GM21825 (cell line): ENCODE measurements at regions not wholly inside any gene's neighbourhood (a gene's known extent, or its start where the extent isn't known, plus 50 kb on each side); places are given as distances from the start of the nearest gene placed in this dataset.

Experiments used
- ATAC-seq: cut with Tn5 transposase; IDR thresholded peaks from one replicate; pipeline ENCODE4 v1.9.1; 2021; ENCODE audit warnings: mild to moderate bottlenecking, moderate library complexity; ENCODE audit not compliant: unreplicated experiment

- ATAC-seq, result no peak
Observed at GRCh38 chrX:40197071-40197470, 99.3 kb upstream of the BCOR start.

DNA sequence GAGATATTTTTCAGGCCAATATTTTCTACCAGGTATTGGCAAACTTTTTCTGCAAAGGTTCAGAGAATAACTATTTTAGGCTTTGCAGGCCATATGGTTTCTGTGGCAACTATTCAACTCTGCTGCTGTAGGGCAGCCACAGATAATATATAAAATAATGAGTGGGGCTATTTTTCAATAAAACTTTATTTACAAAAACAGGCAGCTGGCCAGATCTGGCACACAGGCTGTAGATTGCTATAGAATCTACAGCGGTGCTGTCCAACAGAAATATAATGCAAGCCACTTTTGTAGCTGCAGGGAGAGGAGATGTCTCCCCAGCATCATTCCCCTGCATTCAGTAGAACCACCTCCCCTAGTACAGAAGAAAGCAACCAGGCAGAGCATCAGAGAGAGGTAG lies 97.6 kb upstream of the BCOR start:
- no peak for ATAC-seq

DNA sequence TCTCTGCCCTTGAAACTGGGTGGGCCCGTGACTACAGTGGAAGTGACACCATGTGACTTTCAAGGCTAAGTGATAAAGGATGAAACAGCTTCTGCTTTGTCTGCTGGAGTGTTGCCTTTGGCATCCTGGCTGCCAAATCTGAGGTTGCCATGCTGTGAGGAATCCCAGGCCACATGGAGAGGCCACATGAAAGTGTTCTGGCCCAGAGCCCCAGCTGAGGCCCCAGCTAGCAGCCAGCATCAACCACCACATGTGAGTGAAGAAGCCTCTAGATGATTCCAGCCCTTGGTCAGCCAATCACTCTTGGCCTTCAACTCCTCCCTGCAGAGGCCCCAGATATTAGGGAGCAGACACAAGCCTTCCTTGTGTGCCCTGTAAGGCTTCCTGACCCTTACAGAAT lies 94.4 kb upstream of the BCOR start:
- ATAC-seq, result no peak

- ATAC-seq, result no peak
Observed at GRCh38 chrX:40189637-40190036, 91.9 kb upstream of the BCOR start.

GRCh38 chrX:40188573-40189417 lies 91.0 kb upstream of the BCOR start:
- no peak for ATAC-seq

- no peak for ATAC-seq
Observed at GRCh38 chrX:40184968-40185367, 87.2 kb upstream of the BCOR start.

GRCh38 chrX:40182615-40183014 lies 84.9 kb upstream of the BCOR start:
- ATAC-seq, result no peak

DNA sequence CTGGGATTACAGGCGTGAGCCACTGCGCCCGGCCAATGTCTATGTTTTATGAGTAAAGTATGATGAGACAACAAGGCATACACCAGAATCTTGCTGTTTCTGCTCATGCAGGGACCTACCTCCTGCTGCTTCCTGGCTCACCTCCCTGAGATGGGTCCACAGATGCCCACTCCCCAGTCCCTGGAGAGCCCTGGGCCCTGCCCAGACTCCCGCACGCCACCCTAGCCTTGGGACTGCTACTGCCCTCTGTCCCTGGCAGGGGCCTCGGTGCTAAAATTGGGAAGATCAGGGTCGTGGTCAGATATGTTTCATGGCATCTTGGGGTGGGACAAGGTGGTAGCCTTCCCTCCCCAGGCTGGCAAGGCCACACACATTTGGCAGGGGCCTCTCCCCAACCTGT lies 84.3 kb upstream of the BCOR start:
- ATAC-seq, result no peak

DNA sequence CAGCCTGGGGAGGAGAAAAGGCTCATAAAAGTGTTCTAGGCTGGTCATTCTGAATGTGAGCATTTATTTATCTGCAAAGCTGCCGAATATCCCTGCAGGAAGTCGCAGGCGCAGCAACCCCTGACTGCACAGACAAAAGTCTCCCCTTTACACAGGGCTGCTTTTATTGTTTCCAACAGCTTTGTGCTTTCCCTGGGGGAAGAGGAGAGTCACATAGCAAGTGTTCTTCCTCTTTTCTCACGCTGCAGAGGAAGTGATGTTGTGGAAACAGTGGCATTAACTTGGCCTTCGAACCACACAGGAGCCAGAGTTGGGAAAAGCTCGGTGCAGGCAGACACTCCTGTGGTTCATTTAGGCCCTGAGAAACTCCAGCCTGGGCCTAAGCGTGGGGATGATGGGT lies 81.5 kb upstream of the BCOR start:
- ATAC-seq, result no peak

DNA sequence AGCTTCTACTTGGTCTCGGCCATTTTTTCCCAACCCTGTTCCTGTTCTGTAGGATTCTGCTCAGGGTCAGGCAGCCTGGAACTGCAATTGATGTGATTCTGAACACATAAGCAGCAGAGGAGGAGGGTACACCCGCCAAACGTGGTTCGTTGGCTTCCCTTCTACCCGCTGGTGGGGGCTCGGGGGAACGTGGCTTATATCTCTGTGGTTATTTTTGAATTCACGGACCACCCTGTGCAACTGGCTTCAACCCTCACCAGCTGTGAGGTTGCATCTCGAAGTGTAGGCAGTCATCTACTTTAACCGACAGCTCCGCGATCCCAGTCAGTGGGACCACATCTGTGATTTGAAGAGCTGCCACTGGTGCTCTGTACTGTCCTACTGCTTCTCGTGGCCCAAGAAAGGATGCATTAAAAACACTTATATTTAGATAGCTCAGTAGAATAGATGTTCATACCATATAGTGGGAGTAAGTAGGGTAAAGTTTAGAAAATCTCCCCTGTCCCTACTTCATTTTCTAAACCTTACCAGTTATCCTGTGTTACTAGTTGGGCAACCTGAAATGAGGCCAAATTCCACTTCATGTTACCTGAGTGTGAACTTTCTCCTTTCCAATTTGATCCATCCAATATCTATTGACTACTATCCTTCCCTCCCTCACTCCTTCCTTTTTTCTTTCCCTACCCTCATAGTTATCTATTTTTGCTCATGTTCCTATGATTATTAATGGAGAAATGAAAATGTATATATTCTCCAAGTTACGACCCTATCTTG lies 80.4 kb upstream of the BCOR start:
- no peak for ATAC-seq

- no peak for ATAC-seq
Observed at GRCh38 chrX:40177489-40177888, 79.7 kb upstream of the BCOR start.

GRCh38 chrX:40177117-40177430 lies 79.3 kb upstream of the BCOR start:
- ATAC-seq, result no peak

- ATAC-seq, result no peak
Observed at GRCh38 chrX:40176351-40177116, 78.8 kb upstream of the BCOR start.

DNA sequence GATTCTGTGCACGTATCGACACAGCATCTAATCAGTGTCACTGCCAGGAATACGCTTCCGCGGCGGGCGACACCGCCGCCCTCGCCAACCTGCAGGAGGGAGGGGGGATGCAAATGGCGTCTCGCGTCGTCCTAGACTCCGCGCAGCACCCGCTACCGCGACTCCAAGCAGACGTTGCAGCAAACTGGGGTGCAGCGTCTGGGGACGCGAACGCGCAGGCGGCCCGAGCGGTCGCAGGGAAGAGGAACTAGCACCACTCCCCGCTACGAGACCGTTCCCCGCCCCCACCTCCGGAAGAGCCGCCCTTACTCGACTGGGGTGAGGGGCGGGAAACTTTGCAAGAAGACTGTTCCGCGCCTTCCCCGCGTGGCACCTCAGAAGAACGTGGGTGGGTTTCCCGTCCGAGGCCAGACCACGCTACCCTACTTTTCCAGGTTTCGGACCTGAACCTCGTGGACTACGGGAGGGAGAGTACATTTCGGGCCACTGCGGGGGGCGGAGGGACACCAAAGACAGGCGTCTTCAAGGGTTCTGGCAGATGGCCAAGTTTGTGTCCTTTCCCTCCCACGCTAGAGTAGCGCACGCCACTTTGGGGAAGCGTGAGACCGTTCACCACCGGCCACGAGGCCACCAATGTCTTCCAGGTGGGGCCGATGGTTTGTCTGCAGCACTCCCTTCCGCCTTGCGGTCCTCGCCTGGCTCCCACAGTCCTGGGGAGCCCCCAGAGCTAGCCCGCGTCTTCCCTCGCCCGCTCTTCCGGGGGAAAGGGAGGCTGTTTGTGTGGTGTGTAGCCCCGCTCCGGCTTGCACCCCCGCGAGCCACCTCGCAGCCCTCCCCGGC lies 78.0 kb upstream of the BCOR start:
- ATAC-seq, result peak; percentile 25

DNA sequence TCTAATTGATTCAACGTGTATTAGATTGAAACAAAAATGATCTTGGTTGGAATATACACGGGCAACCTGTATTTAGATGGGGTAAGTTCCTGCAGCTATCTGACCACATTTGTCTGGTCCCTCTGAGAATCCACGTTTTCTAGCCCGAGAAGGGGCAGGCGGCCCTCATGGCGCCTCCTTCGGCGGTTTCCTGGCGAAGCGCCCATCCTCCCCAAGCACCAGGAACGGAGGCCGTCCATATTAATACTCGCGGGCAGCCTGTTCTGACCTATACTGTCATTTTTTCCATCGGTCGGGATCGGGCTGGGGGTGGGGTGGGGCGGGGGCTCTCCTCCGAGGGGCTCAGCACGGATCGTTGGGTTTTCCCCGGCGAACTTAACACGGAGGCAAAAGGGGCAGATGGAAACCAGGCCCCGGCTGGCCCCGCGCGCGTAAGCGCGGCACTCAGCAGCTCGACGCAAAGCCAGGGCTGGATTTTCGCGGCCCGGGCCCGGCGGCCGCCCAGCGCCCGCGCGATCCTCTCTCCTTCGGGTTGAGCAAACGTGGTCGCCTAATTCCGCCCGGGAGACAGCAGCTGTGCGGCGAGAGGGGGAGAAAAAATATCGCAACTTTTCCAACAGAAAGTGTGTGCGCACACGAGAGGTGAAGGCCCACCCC lies 77.2 kb upstream of the BCOR start:
- ATAC-seq, result peak; percentile 9

GRCh38 chrX:40174001-40174853 lies 76.5 kb upstream of the BCOR start:
- ATAC-seq, result no peak

DNA sequence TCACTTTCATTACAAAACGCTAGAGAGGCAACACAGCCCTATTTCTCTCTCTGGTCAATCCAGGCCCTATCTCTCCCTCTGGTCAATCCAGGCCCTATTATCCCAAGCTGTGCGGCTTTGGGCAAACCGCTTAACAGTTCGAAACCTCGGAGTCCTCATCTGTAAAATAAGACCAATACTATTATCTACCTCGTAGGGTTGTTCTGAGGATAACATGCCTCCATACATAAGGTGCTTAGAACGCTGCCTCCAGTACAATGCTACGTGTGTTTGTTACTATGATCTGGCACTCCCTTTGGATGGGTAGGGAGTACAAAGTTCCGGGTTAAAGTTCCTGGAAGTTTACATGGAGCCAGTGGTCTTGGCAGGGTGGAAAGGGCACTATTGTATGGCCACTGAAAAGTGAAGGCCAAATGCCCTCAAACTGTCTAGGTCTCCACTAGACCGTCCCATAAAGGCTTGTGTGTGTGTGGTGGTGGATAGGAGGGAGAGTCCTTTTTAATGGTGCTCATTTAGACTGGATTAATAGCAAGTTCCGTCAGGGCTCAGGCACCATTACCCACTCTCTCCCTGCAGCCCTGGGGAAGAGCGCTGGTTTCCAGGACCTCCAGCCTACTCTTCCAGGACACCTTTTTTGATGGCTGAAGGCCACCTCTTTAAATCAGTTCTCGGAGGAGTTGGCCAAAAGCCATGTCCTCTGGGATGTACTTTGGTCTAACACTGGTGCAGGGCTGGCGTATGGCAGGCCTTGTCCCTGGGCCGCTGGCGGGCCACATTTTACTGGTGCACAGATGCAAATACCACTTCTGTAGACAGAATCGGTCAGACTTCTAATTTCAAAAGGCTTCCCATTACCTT lies 75.6 kb upstream of the BCOR start:
- ATAC-seq, result no peak

GRCh38 chrX:40172401-40173142 lies 74.8 kb upstream of the BCOR start:
- no peak for ATAC-seq
